Thymus (tissue), 11 donors: ENCODE measurements at regions not wholly inside any gene's neighbourhood (a gene's known extent, or its start where the extent isn't known, plus 50 kb on each side); places are given as distances from the start of the nearest gene placed in this dataset.

Experiments used
- DNase-seq, 9 donors: peaks; one replicate each; pipeline ENCODE4 v3.0.0-alpha.2; 2013; ENCODE audit warnings: low spot score in 9 of 9, low read depth in 6 of 9, missing footprints in 1 of 9
- H3K27ac ChIP-seq, 2 donors: one replicate each; pipeline ENCODE4 v1.5.1; 2013; ENCODE audit warnings: control low read depth in 1 of 2, low read depth in 1 of 2, low read length in 1 of 2, mild to moderate bottlenecking in 1 of 2, moderate library complexity in 1 of 2
- H3K27me3 ChIP-seq, 2 donors: one replicate each; pipeline ENCODE4 v1.5.1; 2013; ENCODE audit warnings: low read length in 1 of 2; ENCODE audit not compliant: control insufficient read depth in 2 of 2, insufficient read depth in 1 of 2
- H3K36me3 ChIP-seq, 2 donors: one replicate each; pipeline ENCODE4 v1.5.1; 2013; ENCODE audit warnings: low read length in 1 of 2, mild to moderate bottlenecking in 1 of 2, moderate library complexity in 1 of 2; ENCODE audit not compliant: control insufficient read depth in 2 of 2, insufficient read depth in 2 of 2
- H3K4me1 ChIP-seq, 2 donors: one replicate each; pipeline ENCODE4 v1.5.1; 2013; ENCODE audit warnings: low read length in 2 of 2; ENCODE audit not compliant: control insufficient read depth in 2 of 2, insufficient read depth in 2 of 2
- H3K4me3 ChIP-seq, 2 donors: one replicate each; pipeline ENCODE4 v1.5.1; 2013; ENCODE audit warnings: low read length in 2 of 2, control low read depth in 1 of 2, mild to moderate bottlenecking in 1 of 2
- H3K9me3 ChIP-seq, 2 donors: one replicate each; pipeline ENCODE4 v1.5.1; 2013; ENCODE audit warnings: low read length in 1 of 2, mild to moderate bottlenecking in 1 of 2; ENCODE audit not compliant: control insufficient read depth in 2 of 2, insufficient read depth in 1 of 2
- WGBS: extraction: QIAGEN DNeasy Blood & Tissue Kit; methylation state at CpG from one replicate; pipeline ENCODE4 v1.1.7; 2013; 5-methylcytosine and 5-hydroxymethylcytosine counted together
- donor health status: healthy.

DNA sequence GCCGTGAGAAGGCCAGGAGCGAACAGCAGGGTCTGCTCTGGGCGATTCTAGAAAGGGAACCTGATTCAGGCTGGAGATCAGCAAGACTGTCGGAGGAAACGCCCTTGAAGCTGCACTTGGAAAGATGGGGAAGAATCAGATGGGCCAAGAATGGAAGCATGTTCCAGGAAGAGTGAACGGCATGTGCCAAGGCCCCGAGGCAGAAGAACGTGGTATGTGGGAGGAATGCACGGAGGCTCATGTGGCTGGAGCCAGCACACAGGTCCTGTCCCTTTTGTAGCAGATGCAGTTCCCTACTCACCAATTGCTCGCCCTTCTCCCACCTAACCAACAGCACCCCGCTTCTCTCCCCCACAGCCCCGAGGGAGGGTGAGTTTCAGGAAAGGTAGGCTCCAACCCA, 180.6 kb downstream of the TFAP2C start:
- H3K27ac ChIP-seq: no peak overlapping the region
- peaks cover 0 to 44% of the 10 kb centered on the region in 2 donors for H3K27me3 ChIP-seq
- no peaks in the 10 kb centered on the region for H3K36me3 ChIP-seq
- no peaks in the 10 kb centered on the region for H3K4me1 ChIP-seq
- 94% methylated on average over 12 of the region's 12 CpGs for whole genome bisulfite sequencing
- DNase-seq: no peak
- no peaks in the 10 kb centered on the region for H3K9me3 ChIP-seq
- no peak overlapping the region for H3K4me3 ChIP-seq

DNA sequence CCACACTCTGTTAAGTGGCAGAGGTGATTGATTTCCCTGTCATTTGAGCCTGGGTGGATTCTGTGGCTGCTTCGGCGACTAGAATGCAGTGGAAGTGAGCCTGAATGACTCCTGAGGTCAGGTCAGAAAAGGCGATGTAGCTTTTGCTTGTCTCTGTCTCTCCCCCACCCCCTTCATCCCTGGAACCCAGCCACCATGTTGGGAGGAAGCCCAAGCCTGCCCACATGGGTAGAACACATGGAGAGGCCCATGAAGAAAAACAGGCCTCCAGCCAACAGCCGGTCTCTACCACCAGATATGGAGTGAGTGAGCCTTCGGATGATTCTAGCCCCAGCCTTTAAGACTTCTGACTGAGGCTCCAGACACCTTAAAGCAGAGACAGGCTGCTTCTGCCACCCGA, 181.0 kb downstream of the TFAP2C start:
- DNase-seq: no peak
- Histone ChIP-seq H3K4me1 (no peaks in the 10 kb centered on the region), H3K9me3 (no peaks in the 10 kb centered on the region), H3K4me3 (no peak overlapping the region), H3K27me3 (peaks cover 0 to 43% of the 10 kb centered on the region in 2 donors), H3K27ac (no peak overlapping the region), H3K36me3 (no peaks in the 10 kb centered on the region)
- 81% methylated on average over 6 of the region's 6 CpGs for WGBS

DNA sequence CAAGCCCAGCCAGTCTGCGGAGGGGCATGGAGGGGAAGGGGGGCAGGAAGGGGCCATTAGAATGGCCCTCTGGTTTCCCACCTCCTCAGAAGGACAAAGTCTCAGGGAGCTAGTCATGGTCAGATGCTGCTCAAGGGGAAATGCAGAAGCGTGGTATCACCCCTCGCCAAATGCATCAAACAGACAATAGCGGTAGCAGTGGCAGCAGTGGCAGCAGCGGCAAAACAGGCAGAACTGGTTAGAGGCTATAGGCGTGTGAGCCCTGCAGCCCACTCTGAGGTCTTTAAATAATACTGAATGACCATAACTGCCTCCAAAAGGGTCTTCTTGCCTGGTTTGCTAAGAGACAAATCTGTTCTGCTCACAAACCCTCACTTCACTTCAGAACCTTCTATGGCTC, 186.7 kb downstream of the TFAP2C start:
- Histone ChIP-seq H3K4me1 (no peaks in the 10 kb centered on the region), H3K27me3 (no peaks in the 10 kb centered on the region), H3K27ac (no peak overlapping the region), H3K36me3 (no peaks in the 10 kb centered on the region), H3K4me3 (no peak overlapping the region), H3K9me3 (no peaks in the 10 kb centered on the region)
- DNase-seq: no peak
- 67% methylated on average over 6 of the region's 6 CpGs for WGBS

DNA sequence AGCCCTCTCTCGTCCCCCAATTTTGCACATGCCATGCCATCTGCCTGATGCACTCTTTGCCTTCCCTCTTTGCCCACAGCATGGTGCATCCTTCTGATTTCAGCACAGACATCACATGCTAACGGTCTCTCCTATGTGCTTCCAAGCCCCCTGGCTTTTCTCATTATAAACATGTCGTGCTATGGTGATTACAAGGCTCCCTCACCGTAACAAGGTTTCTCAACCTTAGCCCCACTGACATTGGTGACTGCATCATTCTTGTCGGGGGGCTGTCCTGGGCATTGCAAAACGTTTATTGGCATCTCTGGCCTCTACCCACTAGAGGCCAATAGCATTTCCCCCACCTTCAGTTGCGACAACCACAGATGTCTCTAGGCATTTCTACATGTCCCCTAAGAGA, 187.2 kb downstream of the TFAP2C start:
- H3K36me3 ChIP-seq: no peaks in the 10 kb centered on the region
- H3K4me1 ChIP-seq: no peaks in the 10 kb centered on the region
- WGBS: 80% methylated on average over 7 of the region's 7 CpGs
- no peaks in the 10 kb centered on the region for H3K27me3 ChIP-seq
- no peaks in the 10 kb centered on the region for H3K9me3 ChIP-seq
- DNase-seq: no peak
- H3K4me3 ChIP-seq: no peak overlapping the region
- H3K27ac ChIP-seq: no peak overlapping the region

DNA sequence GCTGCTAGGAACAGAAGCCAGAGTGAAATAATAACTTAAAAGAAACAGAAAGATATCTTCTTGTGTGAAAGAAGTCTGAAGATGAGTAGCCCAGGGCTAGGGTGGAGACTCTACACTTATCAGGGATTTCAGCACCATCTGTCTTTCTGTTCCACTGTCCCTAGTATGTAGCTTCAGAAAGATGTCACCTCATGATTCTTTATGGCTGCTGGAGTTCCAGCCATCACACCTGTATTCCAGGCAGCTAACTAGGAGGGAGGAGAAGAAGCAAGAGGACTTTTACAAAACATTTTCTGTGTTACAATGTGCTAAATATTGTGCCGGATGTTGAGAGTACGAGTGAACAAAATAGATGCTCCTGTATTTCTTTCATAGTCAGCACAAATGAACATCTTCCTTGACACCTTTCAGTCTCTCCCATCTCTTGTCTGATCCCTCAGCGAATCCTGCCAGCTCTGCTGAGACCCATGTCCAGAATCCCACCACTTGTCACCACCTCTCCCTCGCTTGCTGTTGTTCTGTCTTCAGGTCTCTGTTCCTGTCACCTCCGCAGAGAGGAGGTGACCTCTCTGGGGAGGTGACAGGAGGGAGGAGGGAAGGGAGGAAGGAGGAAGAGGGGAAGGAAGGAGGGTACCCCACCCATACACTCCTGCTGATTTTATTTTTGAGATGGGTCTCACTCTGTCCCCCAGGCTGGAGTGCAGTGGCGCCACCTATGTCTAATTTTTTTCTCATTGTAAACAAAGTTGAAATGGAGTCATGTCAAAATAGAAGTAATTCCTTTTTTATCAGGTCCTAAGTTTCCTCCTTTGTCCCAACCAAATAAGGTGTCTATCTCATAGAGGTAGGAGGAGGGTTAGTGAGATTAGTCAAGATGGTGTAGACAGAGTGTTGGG, 188.9 kb downstream of the TFAP2C start:
- H3K36me3 ChIP-seq: no peaks in the 10 kb centered on the region
- no peak overlapping the region for H3K4me3 ChIP-seq
- H3K27me3 ChIP-seq: no peaks in the 10 kb centered on the region
- H3K4me1 ChIP-seq: no peaks in the 10 kb centered on the region
- no peak overlapping the region for H3K27ac ChIP-seq
- no peak for DNase-seq
- no peaks in the 10 kb centered on the region for H3K9me3 ChIP-seq
- WGBS: 88% methylated on average over 6 of the region's 6 CpGs

DNA sequence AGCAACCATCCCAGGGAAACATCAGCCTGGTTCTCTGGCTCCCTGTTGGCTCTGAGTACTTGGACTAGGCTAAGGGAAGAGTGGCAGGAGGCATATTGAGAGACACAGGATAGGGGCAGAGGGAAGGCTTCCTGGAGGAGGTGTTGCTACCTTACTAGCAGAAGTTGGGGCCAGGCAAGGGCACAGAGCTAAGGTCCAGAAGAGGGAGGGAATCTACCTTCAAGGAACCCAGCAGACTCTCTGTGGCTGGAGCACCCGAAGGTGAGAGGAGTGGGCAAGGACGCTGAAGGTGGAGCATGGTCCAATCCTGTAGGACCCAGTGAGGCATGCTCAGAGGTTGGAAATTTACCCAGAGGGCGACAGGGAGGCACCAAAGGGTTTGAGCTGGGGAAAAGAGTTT, 191.9 kb downstream of the TFAP2C start:
- H3K4me3 ChIP-seq: no peak overlapping the region
- no peak overlapping the region for H3K27ac ChIP-seq
- H3K9me3 ChIP-seq: no peaks in the 10 kb centered on the region
- H3K36me3 ChIP-seq: no peaks in the 10 kb centered on the region
- whole genome bisulfite sequencing: 82% methylated on average over 3 of the region's 3 CpGs
- no peak for DNase-seq
- H3K27me3 ChIP-seq: peaks cover 0 to 4% of the 10 kb centered on the region in 2 donors
- H3K4me1 ChIP-seq: no peaks in the 10 kb centered on the region

DNA sequence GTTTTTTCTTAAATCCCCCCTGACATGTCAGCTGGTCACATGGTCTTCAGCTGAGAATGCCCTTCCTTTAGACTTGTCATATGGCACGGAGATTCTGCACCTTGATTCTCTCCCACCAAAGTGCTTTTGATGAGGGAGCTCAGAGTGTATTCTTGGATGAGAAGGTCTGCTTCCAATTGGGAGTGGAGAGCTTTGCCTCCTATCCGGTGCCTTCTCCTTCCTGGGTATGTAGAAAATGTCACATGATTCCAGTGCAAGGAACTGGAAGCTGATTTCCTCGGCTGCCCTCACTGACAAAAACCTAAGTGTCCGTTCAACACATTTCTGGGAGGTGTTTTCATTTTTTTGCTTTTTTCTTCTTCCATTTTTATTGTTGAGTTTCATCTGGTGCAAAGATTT, 197.2 kb downstream of the TFAP2C start:
- no peak overlapping the region for H3K27ac ChIP-seq
- H3K36me3 ChIP-seq: no peaks in the 10 kb centered on the region
- DNase-seq: no peak
- H3K9me3 ChIP-seq: no peaks in the 10 kb centered on the region
- 78% methylated on average over 4 of the region's 4 CpGs for WGBS
- H3K4me3 ChIP-seq: no peak overlapping the region
- no peaks in the 10 kb centered on the region for H3K4me1 ChIP-seq
- H3K27me3 ChIP-seq: peaks cover 8 to 39% of the 10 kb centered on the region in 2 donors

DNA sequence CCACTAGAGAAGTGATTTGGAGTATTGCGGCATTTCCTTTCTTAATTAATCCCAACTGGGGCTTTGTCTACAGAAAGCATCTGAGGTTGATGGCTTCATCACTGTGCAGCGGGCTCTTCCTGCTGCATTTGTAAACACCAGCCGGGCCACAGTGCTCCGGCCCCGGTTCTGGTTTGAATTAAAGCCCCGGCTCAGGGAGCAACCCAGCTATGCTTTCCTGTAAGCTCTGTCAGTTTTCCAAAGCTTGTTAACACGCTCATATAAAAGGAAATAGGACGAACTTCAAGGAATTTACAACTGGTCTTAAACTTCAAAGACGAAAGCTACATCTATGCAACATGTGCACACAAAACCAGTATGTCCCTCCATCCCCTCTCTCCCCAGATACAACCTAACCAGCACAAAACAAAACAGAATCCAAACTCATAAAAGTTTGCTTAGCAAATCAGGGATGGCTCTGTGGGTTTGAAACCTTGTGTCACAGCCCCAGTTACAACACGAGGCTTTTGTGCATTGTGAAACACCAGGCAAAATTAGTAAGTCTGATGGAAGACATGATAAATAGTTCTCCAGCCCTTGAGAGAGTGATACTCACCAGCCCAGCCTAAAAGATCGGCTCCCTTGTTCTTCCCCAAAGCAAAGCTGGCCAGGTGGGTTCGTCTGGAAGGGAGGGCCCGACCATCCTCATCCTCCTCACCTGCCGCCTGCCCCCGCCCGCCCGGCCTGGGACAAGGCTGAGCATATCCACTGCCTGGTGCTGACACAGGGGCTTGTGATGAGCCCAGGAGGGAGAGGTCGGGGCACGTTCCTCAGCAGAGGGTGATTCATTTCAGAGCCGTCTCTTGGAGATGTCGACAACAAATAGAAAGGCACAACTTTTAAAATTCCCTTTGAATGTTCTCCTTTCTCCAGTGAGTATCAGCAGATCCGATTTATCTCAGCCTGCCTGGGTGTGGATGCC, 197.9 kb downstream of the TFAP2C start:
- Histone ChIP-seq H3K4me1 (no peaks in the 10 kb centered on the region), H3K4me3 (no peak overlapping the region), H3K27ac (peak overlapping the region in 1 of 2 donors; percentile 65), H3K27me3 (peaks cover 8 to 42% of the 10 kb centered on the region in 2 donors), H3K9me3 (no peaks in the 10 kb centered on the region), H3K36me3 (no peaks in the 10 kb centered on the region)
- WGBS: 58% methylated on average over 22 of the region's 22 CpGs
- DNase-seq: no peak

DNA sequence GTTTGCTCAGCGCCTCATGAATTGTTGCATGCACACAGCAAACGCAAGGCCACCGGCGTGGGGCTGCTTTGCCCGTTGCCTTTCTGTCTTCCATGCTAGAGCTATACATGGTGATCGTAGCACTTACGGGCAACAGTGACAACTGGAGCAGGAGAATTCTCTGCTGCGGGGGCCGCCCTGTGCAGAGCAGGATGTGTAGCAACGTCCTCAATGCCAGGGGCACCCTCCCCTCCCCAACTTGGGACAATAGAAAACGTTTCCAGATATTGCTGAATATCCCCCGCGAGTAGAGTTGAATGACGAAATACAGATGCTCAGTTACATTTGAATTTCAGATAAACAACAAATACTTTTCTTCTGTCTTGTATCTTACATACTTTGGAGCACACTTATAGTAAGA, 198.7 kb downstream of the TFAP2C start:
- Histone ChIP-seq H3K4me1 (no peaks in the 10 kb centered on the region), H3K9me3 (no peaks in the 10 kb centered on the region), H3K36me3 (no peaks in the 10 kb centered on the region), H3K4me3 (no peak overlapping the region), H3K27ac (no peak overlapping the region), H3K27me3 (peaks cover 8 to 42% of the 10 kb centered on the region in 2 donors)
- no peak for DNase-seq
- WGBS: 76% methylated on average over 14 of the region's 14 CpGs
